NCI-H2227 (cell line): ENCODE measurements at regions not wholly inside any gene's neighbourhood (a gene's known extent, or its start where the extent isn't known, plus 50 kb on each side); places are given as distances from the start of the nearest gene placed in this dataset.
"Not testable (repeated sequence)": the region's sequence is repeated elsewhere in the genome, so short reads cannot be mapped to it uniquely, and the experiment has no call there.

Source experiments
- DNase-seq: peaks from one replicate; lab custom pipeline; 2025; ENCODE audit not compliant: unreplicated experiment; lab: John Stamatoyannopoulos, UW

DNA sequence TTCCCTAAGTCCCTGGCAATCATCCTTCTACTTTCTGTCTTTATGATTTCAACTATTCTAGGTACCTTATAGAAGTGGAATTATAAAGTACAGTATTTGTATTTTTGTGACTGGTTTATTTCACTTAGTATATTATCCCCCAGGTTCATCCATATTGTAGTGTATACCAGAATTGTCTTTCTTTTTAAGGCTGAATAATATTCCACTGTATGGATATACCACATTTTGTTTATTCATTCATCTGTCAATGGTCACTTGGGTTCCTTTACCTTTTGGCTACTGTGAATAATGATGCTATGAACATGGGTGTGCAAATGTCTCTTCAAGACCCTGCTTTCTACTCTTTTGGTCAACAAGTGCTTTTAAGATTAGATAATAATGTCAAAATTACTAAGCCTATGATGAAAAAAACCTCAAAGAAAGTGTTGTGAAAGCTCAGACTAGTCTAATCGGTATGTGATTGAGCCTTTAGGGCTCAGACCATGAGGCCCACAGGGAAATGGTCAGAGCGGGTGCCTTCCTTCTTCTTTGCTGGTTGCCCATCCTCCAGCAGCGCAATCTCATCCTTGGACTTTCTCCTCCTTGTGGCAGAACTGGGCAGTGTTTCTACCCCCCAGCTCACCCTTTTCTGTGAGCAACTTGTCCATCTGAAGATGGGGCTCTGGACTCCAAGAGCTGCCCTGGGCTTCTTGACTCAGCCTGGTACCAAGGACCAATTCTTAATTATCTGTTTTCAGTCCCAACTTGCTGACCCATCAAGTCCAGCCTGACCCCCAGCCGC, 105.4 kb downstream of the TTC8 start:
- DNase-seq, result no peak

DNA sequence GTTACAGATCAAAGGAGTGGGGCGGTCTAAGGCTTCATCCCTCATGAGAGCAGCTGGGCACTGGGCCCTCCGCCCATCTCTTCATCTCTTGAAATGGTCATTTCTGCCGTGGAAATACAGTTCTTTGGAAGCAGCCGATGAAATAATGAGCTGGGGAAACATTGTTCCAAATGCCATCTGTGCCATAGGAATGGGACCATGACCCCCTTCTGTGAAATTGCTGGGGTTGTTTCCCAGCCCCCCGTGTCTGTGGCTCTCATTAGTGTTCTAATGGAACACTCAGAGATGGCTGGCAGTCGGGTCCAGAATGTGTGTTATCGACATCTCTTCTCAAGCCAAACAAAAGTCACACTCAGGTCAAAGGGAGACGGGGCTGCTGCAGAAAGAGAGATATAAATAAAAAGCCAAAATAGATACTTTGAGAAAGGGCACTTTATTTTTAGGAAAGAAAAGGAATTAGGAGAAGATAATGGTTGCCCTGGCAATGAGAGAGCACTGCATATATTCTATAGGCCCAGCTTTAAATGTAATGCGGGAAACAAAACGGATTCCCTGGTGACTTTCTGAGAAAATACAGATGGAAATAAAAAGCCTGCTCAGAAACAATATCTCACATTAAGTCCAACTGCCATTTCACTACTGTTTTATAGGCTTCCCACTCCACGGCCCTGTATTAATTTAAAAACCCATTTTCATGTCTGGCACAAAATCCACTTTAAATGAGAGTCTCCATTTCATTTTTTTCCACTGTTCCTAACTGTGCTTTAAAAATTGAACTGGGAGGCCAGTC, 107.1 kb downstream of the TTC8 start:
- DNase-seq, result no peak

DNA sequence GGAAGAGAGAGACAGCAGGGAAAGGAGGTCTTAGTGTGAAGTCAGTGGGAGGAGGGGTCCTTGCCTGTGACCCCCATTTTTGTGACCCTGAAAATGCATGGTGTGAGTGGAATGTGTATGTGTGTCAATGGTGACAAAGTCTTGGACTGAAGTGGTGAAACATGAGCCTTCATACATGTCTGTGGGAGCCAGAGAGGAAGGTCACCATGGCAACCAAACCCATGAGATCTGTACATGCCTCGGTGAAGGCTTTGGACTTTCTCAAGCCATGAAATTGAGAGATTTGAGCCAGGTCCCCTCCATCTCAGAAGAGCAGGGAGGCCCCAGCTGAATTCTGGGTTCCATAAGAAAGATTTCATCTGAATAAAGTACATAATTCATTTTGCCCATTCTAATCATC, 108.7 kb downstream of the TTC8 start:
- no peak for DNase-seq

DNA sequence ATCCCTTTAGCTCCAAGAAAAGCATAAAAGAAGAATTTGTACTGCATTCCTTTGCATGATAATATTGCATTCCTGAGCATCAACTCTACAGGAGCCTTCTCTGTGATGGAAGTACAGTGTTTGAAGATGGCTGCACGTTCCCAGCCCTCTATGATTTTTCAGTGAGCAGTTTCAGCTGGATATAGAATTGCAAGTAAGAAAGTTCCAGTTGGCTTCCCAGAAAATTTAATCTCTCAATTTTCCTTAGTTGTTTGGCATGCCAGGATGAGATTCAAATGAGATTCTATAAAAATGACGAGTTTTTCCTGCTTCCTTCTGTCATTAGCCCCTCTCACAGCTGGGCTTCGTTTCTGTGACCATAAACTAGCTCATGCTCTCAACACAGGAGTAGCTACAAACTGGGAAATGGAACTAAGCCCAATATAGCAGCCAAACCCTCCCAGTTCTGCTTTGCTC, 109.9 kb downstream of the TTC8 start:
- DNase-seq, result no peak

DNA sequence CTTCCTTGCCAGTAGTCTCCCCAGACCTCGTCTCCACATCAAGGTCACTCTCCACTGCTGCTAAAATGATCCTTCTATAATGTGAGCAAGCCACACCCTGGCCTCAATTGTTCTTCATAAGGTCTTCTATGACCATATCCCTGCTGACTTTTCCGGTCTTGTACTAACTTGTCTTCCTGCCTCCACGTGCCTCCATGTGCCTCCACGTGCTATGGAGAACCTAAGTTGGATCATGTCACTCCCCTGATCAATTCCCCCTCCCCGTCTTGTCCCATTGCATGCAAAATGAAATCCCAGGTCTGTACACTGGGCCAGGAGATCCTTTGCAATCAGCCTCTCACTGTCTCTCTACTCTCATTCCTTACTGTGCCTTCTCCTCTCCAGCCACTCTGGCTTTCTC, 110.6 kb downstream of the TTC8 start:
- no peak for DNase-seq

DNA sequence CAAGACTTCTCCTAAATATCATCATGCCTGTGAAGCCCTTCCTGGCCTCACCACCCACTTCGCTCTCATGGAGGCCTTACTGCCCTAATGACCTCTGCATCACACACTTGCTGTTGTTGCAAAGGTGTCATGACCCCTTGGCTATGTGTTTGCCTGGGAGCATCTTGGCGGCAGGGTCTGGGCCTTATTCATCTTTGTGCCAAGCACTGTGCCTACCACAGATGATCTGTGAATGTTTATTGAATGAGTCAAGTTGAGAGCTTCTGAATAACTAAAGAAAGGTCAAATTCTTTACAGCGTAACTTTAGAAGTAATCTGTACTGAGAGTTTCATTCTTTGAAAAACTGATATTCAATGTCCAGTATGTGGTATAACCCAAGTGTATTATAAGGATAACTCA, 113.3 kb downstream of the TTC8 start:
- no peak for DNase-seq

DNA sequence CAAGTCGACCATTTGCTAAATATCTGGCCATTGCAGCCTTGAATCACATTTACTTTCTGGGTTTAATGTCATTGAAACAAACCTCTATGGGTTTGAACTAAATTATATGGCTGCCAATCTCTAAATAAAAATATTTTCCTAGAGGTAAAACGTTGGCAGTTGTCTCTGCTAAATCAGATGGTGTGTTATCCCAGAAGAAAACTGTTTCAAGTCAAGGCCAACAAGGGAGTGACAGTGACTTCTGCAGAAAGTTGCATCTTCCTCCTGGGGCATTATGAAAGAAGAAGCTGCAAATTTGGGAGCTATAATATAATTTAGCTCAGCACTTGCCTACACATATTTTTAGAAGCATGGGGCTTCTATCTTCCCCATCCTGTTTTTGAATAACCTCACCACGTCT, 116.2 kb downstream of the TTC8 start:
- DNase-seq, result no peak

DNA sequence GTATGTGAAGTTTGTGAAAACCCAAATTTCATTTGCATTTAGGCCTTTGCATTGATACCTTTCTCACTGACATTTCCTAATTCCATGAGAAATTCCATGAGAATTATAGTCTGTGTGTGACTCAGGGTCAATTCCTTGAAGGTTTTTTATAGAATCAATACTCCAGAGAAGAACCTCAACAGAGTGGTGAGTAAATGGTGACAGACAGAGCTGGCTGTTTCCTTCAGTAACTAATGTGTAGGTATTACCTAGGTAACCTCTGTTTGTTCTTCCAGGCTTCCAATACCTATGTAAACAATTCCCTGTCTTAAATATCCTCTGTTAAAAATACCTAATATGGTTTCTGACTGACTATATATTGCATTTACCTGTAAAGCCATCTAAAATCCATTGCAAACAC, 117.0 kb downstream of the TTC8 start:
- no peak for DNase-seq

DNA sequence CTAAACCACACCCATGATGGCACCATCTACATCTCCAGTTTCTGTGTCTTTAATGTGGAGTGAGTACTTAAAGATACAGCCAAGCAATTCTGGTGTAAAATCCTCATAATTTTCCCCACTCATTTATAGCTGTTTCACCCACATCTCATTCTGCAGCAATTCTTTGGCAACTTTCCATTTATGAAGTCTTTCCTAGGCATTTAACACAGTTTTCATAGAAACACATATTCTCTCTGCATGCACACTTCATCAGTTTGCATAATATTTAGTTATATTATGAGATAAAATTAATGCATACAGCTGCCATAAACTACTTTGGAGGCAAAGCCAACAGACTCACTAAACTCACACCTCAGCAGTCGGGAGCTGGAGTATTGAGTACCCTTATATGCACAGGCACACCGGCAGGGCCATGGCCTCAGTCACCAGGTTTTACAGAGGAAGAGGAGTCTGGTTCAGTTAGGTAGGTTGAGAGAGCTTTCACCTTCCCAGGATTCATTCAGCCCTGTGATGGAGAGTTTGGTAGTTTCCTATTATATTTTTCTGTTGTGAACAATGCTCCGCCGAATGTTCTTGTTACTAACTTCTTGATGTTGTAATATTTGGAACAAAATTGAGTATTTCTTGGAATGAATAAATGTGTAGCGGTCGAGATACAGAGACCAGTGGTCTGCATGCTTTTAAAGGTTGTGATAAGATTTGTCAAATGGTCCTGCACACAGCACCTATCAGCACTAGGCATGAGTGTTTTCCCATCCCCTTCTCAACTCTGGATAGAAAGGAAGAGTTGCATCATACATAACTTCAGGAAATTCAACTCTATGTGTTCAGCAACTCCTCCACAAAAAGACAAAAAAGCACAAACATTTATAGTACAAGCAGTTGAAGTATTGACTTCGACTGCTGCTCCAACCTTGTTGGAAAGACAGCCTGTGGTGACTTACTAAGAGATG, 123.5 kb downstream of the TTC8 start:
- DNase-seq, result no peak

DNA sequence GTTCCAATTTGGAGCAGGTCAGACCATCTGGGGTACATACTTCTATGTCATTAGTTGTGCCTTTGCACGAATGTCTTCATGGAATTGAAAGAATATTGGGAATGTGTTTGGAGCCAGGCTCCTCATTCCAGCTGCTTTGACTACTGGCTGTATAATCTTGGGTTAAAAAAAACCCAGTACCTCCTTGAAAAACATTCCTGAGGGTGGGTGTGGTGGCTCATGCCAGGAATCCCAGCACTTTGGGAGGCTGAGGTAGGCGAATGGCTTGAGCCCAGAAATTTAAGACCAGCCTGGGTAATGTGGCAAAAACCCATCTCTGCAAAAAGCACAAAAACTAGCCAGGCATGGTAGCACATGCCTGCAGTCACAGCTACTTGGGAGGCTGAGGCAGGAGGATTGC, 125.6 kb downstream of the TTC8 start:
- DNase-seq, result no peak

DNA sequence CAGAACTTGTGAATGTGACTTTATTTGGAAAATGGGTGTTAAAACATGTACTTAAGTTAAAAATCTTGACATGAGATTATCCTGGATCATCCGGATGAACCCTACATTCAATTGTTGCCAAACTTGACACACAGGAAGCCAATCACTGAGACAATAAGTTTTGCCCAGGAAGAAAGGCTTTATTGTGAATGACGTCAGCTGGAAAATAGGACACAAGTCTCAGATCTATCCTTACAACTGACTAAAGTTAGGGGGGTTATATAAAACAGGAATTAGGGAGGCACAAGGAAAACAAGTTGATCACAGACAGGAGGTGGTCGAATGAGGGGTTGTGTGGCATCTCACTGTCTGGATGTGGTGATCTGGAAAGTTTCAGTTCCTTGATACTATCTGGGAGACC, 126.9 kb downstream of the TTC8 start:
- no peak for DNase-seq

DNA sequence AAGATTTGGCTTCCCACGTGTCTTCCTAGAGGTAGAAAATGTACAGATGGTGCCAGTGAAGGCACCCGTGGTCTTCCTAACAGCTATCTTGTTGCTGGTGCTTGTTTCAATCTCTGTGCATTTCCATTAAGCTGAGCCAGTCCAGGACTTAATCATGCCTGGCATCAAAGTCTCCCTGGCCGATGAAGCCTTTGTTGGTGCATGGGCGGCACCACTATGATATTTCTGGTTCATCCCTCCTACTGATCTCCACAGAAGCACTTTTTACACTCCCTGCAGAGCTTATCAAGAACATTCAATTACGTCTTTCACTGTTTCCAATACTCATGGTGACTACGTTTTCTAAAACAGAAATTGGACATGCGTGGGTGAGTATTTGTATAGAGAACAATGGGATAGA, 128.4 kb downstream of the TTC8 start:
- no peak for DNase-seq

DNA sequence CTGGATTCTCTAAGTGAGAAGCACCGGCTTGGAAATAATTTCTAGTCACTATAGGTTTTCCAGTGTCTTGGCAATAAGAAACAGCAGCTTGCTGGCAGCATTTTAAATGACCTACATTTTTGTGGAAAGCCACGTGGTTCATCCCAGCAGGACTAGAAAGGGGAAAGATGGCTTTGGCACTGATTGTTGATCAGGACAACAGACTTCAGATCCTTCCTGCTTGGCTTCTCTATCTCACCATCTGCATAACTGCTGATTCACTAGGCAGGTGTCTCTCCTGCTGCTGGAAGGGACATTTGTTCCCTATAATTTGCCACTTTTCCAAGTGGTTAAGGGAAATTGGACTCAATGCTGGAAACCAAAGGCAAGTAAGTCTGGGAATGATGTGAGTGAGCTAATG, 131.0 kb downstream of the TTC8 start:
- DNase-seq, result peak; percentile 46

DNA sequence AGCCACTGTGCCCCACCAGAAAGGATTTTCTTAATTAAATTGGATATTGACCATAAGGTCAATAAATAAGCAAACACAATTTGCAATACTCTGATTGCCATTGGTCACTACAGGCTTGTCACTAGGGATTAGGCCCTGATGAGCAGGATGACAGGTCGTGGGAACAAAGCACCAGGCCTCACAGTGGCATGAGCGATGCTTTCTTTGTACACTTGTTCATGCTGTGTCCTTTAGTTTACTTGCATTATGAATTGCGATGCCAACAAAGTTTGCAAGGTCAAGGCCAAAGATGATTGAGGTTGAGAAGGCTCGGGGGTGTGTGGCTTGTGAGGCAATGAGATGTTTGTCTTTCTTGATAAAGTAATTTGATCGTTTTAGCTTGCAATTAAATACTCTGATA, 136.0 kb downstream of the TTC8 start:
- no peak for DNase-seq

DNA sequence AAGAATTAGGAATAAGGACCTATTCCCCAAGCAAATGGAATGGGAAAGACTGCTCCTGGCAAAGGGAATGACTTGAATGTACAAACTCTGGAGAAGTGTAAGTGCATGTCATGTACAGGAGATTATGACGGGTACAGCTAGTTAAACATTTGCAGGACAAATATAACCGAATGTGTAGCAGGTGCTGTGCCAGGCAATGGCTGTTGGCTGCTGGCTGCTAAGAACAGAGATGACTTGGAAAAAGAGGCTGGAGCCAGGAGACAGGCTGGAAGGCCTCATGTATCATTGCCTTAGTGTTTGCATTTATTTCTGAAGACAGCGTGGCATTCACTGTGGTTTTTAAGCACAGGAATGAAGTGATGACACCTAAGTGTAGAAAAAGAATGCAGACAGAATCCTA, 136.8 kb downstream of the TTC8 start:
- DNase-seq, result no peak

DNA sequence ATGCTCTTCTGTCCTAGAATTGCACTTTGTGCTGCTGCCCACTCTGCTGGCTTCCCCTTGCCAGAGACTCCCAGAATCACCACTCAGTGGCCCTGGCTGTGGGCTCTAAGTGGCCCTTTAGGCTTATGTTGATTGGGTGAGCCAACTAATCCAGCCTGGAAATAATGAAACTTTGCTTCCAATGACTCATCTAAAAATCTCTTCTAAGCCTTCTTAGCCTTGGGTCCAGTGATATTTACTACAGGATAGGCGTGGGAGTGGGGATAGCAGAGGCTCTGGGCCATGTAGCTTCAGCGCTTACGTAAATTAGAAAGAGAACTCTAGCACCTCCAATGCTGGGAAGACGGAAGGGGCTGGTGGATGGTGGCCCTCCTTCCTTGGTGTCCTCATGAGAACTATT, 137.9 kb downstream of the TTC8 start:
- no peak for DNase-seq

DNA sequence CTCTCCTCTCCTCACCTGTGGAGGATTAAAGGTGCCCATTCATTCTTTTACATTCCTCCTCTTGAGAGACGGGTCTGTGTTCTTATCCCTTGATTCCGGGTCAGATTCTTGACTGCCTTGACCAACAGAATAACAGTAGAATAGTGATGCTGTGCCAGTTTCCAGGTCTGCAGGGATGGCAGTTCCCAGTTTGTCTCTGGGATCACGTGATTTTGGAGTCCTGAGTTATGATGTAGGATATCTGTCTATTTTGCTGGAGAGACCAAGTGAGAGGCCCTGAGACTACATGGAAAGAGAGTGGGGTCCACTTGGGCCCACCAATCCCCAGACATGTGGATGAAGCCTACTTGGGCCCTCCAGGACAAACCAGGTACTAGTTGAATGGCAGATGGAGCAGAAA, 142.8 kb downstream of the TTC8 start:
- no peak for DNase-seq

DNA sequence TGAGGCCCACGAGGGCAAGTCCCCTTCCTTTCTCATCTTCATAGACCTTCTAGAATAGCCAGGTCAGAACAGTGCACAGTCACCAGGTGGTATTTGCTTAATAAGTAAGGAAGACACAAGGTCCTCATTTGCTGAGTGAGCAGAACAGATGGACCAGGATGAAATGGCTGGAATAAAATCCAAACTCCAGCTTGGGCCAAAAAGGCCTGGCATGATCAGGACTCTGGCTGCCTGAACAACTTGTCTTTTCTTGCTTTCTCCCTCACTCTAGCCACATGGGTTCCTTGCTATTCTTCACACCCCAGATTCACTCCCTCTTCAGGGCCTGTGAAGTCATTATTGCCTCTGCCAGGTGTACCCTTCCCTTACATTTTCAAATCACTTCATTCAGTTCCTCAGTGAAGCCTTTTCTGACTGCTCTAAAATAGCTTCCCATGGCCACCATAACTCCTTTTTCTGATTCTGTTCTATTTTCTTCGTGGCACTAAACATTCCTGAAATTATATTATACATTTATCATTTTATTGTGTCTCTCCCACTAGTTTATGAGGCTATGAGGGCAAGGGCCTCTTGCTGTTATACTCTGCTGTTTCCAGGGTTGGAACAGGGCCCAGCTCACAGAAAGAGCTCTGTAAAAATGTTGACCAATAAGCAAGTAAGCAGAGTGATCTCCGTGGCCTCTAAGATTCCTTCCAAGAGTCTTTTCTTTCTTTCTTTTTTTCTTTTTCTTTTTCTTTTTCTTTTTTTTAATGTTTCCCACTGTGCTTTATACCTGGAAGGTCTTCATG, 150.8 kb downstream of the TTC8 start:
- no peak for DNase-seq

DNA sequence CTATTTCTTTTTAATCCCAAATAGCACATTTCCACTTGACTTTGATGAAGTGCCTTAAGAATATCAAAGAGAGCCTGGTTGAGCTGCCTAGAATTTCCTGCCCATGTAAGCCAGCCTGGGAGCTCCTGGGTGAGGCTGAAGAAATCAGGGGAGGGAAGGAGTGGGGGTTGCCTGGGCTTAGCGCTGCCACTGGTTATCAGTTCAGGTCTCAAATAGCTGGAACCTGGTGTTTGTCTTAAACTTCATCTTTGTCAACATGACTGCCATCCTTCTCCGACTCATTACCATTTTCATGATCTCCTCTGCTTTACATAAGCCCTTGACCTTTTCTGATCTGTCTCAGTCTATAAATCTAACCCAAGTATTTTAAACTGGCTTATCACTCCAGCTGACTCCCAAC, 151.5 kb downstream of the TTC8 start:
- DNase-seq, result no peak

DNA sequence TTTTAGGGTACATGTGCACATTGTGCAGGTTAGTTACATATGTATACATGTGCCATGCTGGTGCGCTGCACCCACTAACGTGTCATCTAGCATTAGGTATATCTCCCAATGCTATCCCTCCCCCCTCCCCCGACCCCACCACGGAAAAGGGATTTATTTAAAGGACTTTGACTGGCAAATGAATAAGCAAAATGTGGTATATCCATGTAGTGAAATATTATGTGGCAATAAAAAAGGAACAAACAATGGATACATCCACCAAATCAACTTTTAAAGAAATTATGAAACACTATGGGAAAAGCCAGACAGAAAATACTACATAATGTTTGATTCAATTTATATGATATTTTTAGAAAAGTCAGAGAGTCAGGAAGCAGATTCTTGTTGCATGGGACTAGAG, 156.5 kb downstream of the TTC8 start:
- not testable (repeated sequence) for DNase-seq

DNA sequence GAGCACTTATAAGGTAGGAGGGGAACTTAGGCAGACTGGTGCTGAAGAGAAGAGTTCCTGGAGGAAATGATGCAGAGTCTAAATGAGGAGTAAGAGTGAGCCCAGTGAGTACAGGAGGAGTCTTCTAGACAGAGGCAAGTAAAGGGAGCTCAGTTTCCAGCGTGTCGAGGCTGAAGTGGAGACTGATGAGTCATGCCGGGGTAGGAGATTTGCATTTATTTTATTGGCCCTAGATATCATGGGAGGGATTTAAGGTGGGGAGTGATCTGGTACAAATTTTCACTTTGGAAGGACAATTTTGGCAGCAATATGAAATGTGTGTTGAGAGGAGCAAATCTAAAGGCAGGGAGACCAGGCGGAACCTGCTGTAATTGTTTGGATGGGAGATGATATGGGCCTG, 157.5 kb downstream of the TTC8 start:
- no peak for DNase-seq
